Midbrain (tissue), 1 donor: ENCODE measurements at regions not wholly inside any gene's neighbourhood (a gene's known extent, or its start where the extent isn't known, plus 50 kb on each side); places are given as distances from the start of the nearest gene placed in this dataset.
"Not testable (repeated sequence)": the region's sequence is repeated elsewhere in the genome, so short reads cannot be mapped to it uniquely, and the experiment has no call there.

ENCODE experiments used
- DNase-seq: peaks from one replicate; lab custom pipeline; 2025; lab: John Stamatoyannopoulos, UW

DNA sequence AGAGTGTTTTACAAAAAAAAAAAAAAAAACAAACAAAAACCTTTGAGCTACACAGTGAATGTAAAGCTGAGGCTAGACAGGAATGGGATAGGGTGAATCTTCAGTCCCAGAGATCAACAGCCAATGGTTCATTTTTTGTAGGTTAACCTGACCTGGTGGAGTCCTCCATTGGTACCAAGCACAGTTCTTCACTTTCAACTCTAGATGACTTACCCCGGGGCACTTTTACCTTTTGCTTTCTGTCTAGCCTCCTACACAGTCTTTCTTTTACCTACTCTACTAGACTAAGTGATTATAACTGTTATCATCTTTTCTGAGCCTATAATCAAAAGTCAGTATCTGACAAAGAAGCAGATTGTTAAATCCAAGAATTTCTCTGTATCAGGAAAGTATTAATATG is 50.9 kb downstream of the ANXA2R start:
- DNase-seq = no peak

DNA sequence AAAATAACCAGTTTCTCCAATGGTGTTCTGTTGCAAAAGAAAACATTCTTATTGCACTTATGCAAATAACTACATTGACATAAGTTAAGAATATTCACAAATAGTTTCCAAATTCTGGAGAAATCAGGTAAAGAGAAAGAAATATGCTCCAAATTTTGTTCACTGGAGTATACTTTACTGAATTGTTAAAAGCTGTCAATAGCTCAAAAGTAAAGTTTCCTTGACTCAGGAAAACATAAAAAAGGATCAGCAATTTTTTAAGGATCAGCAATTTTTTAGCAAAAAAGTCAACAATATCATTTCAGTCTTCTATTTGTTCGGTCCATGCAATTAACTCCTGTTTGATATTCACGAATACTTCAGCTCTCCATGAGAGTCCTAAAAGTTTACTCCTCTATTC is 51.6 kb downstream of the ANXA2R start:
- no peak for DNase-seq

DNA sequence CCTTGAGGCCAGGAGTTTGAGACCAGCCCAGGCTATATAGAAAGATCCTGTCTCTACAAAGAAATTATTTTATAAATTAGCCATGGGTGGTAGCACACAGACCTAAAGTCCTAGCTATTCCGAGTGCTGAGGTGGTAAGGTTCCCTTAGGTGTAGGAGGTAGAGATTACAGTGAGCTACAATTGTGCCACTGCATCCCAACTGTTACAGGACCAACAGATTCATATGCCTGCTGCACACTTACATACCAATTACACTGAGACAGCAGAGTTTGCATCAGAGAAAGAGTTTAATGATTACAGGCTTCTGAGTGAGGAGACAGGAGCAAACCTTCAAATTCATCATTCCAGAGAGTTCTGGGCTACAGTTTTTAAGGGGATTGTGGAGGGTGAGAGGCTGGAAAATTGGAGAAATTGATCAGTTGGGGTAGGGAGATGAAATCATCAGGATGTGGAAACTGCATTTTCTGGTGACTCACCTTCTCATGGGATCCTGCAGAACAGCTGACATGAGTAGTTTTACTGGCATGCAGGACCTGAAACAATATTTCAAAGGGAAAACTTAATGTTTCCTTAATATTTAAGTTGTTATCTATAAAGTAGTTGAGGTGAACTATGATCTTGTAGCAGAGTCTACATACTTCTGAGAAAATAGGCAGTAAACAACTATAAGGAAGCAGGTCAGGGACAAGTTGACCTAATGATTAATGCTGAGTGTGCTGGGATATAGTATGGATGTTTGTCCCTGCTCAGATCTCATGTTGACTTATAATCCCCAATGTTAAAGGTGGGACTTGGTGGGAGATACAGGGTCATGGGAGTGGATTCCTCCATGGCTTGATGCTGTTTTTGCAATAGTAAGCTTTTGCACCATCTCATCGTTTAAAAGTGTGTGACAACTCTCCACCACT is 54.7 kb downstream of the ANXA2R start:
- DNase-seq = no peak

DNA sequence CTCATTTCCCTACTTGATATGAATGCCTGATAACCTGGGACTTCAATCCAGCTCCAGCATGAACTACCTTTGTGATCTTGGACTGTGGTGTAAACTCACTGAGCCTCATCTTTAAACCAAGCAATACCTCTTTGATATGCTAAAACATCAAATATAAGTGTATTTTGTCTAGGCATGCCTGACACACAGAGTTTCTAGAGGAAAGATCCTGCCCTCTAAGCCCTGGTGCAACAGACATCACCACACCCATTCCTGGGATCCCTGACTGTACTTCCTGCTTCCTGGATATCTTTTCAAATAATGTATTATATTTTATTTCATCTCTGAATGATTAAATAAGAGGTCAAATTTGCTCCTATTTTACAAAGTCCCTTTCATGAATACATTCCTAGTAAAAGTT is 55.8 kb downstream of the ANXA2R start:
- DNase-seq = no peak

DNA sequence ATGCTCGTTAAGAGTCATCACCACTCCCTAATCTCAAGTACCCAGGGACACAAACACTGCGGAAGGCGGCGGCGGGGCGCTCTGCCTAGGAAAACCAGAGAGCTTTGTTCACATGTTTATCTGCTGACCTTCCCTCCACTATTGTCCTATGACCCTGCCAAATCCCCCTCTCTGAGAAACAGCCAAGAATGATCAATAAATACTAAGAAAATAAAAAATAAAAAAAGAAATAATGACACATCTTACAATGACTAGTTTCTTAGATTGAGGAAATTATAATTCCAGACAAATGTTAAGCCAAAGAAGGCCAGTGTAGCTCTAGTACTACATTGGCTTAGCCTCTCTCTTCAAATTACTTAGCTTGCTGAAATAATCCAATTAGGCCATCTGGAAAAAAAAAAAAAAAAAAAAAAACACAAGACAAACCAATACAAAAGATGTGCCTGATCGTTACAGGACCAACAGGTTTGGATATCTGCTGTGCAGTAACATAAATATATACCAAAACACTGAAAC is 58.0 kb downstream of the ANXA2R start:
- no peak for DNase-seq

DNA sequence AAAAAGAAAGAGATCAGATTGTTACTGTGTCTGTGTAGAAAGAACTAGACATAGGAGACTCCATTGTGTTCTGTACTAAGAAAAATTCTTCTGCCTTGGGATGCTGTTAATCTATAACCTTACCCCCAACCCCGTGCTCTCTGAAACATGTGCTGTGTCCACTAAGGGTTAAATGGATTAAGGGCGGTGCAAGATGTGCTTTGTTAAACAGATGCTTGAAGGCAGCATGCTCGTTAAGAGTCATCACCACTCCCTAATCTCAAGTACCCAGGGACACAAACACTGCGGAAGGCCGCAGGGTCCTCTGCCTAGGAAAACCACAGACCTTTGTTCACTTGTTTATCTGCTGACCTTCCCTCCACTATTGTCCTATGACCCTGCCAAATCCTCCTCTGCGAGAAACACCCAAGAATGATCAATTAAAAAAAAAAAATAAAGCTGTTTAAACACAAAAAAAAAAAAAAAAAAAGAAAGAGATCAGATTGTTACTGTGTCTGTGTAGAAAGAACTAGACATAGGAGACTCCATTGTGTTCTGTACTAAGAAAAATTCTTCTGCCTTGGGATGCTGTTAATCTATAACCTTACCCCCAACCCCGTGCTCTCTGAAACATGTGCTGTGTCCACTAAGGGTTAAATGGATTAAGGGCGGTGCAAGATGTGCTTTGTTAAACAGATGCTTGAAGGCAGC is 58.6 kb downstream of the ANXA2R start:
- DNase-seq = not testable (repeated sequence)

DNA sequence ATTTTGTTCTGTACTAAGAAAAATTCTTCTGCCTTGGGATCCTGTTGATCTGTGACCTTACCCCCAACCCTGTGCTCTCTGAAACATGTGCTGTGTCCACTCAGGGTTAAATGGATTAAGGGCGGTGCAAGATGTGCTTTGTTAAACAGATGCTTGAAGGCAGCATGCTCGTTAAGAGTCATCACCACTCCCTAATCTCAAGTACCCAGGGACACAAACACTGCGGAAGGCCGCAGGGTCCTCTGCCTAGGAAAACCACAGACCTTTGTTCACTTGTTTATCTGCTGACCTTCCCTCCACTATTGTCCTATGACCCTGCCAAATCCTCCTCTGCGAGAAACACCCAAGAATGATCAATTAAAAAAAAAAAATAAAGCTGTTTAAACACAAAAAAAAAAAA is 59.1 kb downstream of the ANXA2R start:
- DNase-seq = not testable (repeated sequence)

DNA sequence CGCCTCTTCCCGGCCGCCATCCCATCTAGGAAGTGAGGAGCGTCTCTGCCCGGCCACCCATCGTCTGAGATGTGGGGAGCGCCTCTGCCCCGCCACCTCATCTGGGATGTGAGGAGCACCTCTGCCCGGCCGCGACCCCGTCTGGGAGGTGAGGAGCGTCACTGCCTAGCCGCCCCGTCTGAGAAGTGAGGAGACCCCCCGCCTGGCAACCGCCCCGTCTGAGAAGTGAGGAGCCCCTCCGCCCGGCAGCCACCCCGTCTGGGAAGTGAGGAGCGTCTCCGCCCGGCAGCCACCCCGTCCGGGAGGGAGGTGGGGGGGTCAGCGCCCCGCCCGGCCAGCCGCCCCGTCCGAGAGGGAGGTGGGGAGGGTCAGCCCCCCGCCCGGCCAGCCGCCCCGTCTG is 59.7 kb downstream of the ANXA2R start:
- not testable (repeated sequence) for DNase-seq

DNA sequence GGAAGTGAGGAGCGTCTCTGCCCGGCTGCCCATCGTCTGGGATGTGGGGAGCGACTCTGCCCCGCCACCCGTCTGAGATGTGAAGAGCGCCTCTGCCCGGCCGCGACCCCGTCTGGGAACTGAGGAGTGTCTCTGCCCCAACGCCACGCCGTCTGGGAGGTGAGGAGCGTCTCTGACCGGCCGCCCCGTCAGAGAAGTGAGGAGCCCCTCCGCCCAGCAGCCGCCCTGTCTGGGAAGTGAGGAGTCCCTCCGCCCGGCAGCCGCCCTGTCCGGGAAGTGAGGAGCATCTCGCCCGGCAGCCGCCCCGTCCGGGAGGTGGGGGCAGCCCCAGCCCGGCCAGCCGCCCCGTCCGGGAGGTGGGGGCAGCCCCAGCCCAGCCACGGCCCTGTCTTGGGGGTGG is 60.9 kb downstream of the ANXA2R start:
- DNase-seq = not testable (repeated sequence)

DNA sequence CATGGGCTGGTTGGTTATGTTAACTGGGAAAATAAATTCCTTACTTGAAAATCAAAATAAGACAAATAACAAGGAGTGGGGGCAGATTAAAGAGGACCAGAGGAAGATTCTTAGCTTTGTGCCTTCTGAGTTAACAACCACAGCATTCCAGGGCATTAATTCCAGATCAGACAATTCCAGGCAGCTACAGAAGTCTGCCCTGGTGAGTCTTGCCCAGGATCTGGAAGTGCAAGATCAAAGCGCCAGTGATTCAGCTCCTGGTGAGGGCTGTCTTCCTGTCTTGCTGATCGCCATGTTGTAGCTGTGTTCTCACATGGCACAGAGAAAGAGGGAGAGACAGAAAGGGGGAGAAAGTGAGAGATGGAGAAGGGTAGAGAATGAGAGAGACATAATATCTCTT is 65.6 kb downstream of the ANXA2R start:
- no peak for DNase-seq

DNA sequence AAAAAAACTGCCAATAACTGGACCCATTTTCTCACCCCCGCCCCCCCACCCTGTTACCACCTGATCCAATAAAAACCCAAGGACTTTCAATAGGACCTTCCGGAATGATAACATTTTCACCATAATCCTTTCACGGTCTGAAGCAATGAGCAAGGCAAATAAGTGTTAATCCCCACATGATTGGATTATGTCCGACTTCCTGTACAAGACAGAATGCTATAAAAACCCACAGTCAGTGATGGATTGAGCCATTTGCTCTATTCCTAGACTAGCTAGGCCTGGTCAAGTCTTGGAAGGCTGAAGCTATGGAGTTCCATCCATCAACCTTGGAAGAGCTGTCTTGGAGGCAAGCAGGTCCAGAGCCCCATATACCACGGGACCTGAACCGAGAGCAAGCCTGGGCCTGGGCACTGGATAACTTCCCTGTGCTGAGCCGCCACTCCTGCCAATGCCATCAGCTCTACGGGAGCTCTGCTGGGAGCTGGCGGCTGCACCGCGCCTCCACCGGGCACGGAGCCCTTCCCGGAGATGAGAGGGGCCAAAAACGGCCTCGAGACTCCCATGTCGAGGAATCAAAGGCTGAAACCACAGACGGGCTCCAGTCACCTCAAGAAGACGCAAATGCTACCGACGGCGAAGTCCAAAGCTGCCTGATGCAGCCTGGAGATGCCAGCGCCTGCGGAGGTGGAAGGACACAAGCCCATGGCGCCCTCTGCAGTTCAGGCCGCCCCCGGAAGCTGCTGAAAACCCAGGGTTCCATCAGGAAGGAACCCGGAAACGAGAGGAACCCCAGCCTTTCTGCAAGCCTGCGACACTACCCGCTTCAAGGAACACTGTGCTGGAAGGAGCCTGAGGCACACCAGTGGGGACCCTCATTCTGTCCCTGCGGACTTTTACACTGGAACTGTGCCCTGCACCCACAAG is 69.2 kb downstream of the ANXA2R start:
- DNase-seq = no peak

DNA sequence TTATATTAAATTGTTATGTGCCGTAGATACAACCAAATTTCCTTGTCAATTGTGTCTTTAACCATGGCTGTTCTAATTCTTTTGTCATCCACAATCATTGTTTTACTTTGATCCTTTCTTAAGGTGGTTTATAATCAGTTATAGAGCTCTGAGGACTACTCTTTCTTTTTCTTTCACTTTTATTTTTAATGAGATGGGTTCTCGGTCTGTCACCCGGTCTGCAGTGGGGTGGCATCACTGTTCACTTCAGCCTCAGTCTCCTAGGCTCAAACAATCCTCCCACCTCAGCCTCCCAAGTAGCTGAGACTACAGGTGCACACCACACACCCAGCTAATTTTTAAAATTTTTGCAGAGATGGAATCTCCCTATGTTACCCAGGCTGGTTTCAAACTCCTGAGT is 74.2 kb downstream of the ANXA2R start:
- DNase-seq = no peak

DNA sequence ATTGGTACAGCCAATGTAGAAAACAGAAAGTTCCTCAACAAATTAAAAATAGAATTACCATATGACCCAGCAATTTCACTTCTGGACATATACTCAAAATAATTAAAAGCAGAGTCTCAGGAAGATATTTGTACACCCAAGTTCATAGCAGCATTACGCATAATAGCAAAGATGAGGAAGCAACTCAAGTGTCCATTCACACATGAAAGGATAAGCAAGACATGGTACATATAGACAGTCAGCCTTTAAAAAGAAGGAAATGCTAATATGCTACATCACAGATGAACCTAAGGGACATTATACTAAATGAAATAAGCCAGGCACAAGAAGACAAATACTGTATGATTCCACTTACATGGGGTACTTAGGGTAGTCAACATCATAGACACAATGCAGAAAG is 76.7 kb downstream of the ANXA2R start:
- no peak for DNase-seq

DNA sequence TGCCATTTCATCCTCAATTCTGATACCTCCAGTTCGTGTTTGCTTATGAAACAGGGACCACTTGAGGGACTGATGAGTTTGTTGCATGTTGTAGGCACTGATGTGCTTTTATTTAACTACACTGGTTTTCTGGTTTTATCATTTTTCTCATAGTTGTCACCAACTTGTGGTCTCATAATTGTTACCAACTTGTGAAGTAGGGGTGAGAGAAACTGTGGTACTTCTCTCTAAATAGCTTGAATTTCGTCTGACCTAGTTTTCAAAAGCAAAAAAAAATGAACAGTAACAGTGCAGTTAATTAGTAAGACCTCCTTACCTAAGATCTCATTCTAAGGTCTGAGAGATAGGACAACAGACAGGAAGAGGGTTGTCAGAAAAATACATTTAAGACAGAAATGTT is 78.0 kb downstream of the ANXA2R start:
- no peak for DNase-seq

DNA sequence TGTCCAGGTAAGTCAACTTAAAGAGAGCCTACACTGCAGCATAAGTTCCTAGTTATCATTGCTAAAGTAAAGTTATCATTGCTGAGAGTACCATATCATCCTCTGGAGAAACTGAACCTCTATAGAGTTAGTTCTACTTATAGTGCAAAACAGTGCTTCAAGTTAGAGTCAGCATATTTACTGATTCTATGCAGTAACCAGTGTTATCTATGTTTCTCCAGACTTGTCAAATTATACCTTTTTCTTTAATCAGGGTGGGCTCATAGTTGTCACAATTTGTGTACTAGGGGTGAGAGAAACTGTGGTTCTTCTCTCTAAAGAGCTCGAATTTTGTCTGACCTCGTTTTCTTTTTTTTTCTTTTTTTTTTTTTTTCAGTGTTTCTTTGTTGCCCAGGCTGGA is 79.6 kb downstream of the ANXA2R start:
- DNase-seq = no peak

DNA sequence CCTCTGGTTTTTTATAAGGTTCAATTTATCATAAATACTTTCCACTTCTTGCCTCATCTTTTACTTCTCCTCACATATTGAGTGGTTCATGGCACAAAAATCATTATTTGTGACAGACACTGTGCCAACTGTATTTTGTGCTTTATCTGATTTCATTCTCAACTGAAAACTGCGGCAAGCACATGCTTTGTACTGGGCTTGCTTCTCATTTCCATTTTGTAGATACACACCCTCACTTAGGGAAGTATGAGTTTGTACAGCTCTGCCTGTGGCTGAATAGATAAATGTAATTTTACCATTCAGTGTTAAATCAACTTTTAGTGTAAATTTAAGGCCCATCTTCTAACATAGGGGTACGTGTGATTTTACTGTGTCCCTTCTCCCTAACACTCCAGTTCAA is 83.6 kb downstream of the ANXA2R start:
- DNase-seq = no peak

DNA sequence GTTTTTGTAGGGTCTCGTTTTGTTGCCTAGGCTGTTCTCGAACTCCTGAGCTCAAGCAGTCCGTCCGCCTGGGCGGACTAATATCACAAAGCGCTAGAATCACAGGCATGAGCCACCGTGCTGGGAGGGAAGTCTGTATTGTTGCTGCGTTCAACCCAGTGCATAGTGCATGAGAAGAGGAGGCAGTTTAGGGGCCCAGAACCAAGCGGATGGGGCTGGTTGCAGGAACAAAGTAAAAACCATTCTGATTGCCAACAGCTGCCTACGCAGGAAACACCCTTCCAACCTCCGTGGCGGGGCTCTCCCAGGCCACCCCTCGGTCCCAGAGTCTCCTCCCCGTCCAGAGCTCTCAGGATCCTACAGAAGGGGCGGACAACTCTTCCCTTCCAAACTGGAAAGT is 87.1 kb downstream of the ANXA2R start:
- no peak for DNase-seq

DNA sequence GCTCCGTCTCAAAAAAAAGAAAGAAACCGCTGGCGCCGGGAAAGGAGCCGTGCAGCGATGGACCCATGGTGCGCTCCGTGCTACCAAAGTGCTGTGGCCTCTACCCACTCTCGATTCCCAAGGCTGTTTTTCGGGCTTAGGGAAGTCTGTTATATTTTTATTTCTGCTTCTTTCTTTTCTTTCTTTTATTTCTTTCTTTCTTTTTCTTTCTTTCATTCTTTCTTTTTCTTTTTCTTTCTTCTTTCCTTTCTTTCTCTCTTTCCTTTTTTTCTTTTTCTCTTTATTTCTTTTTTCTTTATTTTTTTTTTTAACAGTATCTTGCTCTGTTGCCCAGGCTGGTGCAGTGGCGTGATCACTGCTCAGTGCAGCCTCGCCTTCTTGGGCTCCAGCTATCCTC is 87.5 kb downstream of the ANXA2R start:
- DNase-seq = no peak

DNA sequence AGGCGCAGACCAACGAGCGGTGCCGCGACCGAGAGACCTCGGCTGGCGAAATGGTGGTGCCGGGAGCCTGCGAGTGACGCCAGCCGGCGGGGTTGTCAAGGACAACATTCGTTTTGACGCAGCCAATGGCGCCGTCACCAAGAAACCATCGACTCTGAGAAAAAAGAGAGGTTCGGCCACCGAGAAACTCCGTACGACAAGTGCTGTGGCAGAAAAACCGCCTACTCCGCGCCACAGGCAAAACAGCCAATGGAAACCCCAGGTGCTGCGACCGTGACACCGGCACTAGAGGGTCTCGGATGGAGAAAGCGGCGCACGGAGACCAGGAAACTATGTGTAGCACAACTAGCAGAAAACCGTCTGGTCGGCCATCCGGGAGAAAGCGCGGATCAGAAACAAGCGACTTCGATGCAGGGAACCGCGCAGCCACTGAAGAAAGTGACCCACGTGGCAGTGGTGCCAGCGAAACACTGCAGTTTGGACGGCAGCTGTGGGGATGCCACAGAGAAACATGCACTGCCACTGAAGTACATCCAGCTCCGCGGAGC is 88.8 kb downstream of the ANXA2R start:
- no peak for DNase-seq

DNA sequence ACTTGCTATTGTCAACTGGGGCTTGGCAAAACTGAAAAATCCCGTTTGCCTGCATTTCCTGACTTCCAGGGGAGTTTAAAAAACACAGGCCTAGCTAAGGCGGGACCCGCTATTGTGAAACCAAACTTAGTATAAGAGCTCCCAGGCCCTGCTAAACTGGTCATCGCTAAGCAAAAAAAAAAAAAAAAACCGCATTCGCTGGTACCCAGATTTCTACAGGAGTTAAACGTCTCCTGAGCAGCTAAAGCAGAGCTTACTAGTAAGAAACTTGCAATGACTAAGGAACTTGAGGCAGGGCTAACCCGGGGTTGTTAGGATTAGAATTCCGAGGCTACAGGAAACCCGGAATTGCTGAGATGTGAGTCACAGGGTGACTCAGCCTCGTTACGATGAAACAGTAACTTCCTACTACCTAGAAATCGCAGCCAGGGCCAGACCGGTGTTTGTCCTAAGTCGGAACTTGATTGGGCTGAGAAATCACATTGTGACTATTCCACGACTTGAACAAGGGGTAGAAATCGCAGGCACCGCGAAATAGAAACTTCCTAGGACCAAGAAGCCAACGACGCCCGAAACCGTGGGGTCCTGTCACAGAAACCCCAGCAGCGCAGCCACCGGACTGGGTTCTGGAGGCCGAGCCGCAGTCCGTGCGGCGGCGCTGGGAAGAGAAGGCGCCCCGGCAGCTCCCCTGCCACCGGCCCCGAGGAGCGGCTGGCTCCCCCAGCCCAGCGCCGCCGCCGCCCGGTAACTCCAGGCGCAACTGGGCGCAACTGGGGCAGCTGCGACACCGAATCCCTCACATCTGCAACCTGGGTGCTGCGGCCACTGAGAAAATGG is 89.4 kb downstream of the ANXA2R start:
- no peak for DNase-seq

DNA sequence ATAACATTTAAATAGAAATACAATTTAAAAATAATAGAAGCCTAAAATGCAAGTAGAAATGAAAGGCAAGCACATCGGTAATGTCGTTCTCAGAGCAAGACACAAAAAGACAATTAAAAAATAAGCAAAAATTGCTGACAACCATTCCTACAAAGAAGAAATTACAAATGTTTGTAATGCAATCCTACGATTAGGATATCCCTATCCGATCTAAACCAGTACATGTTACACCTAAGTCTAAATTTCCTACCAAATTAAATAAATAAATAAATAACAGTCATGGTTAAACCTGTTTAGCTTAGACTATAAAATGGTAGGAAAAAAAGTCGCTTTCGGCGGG is 90.0 kb downstream of the ANXA2R start:
- DNase-seq = no peak
